HG03432 (cell line): ENCODE measurements at regions not wholly inside any gene's neighbourhood (a gene's known extent, or its start where the extent isn't known, plus 50 kb on each side); places are given as distances from the start of the nearest gene placed in this dataset.

Experiments
- ATAC-seq: cut with Tn5 transposase; IDR thresholded peaks from one replicate; pipeline ENCODE4 v1.9.1; 2021; ENCODE audit warnings: mild to moderate bottlenecking, moderate library complexity; ENCODE audit not compliant: unreplicated experiment

DNA sequence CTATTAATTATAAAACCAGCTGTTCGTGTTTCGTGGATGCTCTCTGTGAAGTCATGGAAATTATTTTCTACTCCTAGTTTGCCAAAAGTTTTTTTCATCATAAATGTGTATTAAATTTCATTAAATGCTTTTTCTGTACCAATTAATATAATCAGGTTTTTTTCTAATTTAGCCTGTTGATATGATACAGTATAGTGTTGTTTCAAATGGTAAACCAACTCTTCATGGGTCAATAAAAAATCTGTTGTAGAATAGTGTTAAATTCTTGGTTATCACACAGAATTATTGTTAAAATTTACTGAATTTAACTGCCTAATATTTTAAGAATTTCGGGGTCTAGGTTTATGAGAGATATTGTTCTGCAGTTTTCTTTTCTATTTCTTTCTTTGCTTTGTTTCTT lies 505.9 kb upstream of the MANEA start:
- no peak for ATAC-seq

DNA sequence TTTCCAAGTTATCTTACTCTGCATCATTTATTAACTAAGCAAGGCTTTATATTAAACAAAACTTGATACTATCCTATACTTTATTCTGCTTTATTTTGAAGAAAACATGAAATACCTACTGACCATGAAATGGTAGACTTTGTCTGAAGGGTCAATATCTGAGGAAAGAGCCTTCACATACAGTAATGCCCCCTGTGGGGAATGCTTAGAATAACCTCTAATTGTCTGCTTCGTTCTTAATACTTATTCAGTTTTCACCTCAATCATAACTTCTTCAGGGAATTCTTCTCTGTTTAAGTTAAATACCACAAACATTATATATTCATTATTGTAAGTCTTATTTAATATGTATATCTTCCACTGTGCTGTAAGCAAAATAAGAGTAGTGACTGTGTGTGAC lies 498.9 kb upstream of the MANEA start:
- no peak for ATAC-seq

DNA sequence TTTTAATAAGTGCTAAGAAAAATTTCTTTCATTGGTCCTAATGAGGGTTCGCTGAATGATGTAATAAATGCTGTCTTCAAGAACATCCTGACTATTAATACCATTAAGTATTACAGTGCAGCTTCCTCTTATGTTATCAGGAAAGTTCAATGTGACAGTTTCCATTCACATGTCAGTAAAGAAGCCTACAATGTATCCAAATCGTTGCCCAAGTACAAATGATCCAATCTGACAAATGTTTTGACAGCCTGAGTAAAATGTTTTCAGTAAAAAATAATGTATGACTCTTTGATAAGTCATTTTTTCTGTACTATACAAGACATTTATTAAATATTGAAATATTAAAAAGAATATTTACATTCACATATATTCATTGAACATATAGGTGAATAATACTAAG lies 496.1 kb upstream of the MANEA start:
- ATAC-seq = no peak

DNA sequence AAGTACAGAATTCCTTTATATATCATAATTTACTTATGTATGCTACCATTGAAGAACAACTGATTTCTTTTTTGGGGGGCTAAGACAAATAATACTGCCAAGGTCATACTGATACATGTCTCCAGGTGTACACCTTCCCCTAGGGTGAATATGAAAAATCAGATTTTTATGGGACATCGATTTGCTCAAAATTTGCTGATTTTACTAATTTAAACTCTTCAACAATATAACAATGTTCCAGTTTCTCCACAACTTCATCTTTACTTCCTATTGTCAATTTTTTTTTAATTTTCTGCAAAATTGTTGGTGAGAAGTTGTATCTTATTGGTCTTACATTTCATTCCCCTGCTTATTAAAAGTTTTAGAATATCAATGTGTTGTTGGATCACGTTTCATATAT lies 495.4 kb upstream of the MANEA start:
- ATAC-seq = no peak

DNA sequence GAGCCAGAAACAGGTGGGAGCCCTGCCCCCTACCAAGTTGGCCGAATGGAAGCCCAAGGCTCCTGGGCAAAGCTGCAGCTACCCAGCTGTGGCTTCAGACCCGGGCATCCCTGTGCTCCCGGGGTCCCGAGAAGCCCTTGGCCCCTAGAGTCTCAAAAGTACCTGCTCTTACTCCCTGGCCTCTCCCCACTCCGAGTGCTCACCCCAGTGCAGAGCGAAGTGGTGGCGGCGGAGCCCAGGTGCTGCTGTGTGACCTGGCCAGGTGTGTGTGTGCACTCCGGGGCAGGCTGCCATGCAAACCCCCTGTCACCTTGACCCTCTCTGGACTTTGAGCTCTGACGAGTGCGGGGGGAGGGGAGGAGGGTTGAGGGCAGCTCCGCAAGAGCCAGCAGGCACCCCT lies 493.8 kb upstream of the MANEA start:
- no peak for ATAC-seq

DNA sequence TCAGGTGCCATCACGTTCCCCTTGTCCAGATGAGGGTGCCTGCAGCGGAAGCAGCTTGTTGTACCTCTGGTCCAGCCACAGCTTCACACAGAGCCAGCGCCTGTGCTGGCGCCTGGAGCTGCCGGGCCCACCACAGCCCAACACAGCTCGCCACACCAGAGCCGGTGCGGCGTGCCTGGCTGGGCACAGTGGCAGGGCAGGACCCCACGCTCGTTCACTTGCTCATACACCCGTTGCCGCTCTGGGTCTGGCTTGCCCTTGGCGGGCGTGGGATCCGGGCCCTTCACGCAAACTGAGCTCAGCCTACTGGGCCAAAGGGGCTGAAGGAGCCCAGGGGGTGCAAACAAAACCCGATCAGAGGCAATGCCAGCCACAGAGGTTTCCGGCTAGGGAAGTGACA lies 492.5 kb upstream of the MANEA start:
- no peak for ATAC-seq

DNA sequence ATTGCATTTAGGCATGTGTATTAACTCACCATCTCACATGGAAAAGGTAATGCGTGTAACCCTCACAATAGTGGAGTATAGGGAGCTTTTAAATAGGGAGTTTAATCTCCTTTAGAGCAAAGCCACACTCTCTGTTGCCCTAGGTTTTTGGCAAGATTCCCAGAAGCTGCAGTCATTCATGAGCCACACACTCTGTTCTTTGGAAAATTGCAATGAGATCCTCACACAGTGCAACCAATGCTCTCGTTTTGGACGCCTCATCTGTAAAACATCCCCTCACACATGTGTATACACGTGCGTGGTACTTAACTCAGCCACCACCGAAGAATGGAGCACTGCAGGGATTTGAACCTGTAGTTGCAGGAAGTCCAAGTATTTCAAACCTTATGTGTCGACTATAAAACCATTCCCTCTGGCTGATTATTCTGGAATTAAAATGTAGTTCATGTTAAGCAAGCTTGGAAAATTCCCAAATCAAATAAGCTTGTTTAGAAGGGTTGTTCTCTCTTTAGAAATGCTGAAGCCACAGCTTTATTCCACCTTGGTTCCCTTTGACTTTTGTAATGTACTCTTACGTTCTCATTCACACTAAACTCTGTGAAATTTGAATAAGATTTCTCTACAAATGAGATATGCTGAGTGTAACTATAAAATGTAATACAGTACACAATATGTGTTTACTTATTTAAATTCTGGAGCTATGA lies 489.8 kb upstream of the MANEA start:
- no peak for ATAC-seq

DNA sequence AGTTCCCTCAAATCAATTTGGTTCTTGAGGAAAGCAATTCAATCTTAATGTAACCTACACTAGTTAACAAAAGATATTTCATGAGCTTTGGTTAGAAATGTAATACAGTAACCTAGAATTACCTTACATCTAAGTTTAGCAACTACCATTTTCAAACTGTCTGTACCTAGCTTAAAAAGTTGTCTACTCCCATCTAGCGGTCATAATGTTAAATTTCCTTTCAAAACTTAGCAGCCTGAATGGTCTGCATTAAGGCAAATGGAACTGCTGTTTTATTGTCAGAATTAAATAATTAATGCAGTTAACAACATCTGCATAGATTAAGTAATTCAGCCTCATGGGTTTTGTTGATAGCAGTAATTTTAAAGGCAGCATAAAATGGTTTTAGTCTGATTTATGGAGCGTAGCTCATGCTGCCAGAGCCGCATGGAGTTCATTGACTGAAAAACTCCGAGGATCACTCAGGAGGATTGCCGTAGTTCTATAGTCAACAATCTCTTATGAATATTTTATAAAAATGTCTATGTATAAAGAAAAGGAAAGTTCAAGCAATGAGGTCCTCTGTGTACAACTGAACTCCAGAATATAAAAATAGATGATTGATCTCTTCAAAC lies 485.4 kb upstream of the MANEA start:
- ATAC-seq = peak; percentile 89

DNA sequence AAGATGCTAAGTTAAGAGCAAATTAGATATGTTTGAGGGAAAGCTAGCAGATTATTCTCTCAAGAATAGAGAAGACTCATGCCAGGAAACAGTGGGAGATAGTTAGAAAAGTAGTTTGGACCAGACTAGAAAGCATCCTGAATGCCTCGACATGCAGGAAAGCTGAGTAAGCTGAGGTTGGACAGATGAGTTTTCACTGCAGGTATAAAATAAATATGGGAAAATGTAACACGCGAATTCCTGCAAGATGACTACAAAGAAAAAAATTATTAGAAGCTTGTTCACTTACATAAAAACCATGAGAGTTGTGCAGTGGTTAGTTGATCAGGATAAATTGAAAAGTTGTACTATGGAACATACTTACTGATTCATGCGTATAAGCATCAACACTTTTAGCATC lies 484.2 kb upstream of the MANEA start:
- ATAC-seq = no peak

DNA sequence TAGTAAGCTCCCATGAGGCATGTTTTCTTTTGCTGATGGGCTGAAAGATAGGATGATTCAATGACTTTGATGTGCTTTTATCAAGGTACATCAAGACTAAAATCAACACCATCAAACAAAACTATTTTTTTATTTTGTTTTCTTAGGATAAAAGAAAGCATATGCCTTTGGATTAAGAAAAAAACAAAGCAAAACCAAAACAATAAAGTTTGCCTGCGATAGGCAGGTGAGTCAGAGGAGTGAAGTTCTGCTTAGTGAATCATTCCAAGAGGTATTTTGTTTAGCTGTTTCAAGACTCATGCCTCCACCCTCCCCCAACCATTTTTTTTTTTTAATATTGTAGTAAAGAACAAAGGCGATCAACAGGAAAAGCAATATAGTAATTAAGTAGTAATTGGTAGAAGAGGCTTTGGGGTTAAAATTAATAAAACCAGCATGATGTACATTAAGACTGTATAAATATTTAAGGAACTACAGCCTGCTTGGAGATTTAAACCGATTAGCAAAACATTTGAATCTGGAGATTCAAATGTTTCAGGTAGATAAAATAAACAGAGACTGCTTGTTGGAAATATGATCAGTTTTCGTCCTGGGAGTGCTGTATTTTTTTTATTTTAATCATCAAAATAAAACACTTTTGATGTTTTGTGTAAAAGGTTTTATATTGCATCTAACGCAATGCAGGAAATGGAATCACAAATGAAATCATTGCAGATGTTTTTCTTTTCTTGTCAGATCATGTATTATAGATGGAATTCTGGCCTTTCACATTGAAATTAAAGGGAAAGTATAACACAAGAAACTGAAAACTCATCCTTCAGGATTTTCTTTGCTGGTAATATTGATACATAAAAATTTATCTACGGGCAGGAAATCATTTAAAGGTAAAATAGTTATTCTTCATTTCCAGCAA lies 482.3 kb upstream of the MANEA start:
- ATAC-seq = peak; percentile 52

DNA sequence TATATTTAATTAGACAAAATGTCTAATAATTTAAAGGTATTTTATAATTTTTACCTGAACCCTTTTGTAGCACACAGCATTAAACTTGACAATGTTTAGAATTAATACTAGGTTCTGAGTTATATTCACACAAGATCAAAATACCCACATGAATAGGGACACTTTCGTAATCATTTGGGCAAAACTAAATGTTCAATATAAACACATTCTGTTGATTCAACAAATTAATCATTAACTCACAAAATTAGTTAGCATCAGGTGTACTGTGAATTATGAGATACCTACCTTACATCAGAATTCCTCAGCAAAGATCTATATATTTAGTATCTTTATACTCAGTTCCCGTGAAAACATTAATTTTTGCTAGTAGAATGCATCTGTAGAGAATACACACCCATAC lies 481.5 kb upstream of the MANEA start:
- no peak for ATAC-seq

DNA sequence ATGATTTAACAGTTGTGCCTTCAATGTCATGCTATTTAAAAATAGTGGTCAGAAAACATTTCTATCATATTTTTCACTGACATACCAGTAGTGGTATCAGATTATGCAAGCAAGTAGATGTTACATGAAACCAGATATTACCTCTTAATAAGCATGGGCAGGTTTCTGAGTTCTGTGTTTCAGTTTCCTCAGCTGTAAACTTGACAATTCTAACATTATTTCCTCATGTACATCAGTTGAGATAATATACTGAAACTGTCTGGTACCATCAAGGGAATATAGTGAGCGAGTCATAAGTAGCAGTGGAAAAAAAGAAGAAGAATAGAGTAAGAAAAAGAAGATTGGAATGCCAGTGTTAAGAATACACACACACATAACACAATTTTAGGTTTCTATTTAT lies 477.9 kb upstream of the MANEA start:
- ATAC-seq = no peak

DNA sequence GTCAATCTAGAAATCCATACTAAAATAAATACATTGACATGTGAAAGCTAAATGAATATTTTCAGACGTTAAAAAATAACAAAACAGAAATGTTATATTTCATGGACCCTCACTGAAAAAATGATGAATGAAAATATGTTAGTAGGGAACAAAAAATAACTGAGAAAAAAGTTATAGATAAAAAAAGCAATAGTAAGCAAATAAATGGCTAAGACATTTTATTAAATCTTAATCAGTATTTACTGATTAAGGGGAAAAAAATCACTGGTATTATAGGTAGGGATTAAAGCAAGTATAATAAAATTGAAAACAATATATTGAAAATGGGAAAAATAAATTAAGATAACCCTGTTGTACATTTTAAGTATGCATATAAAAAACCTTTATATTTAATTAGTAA lies 468.1 kb upstream of the MANEA start:
- ATAC-seq = no peak

DNA sequence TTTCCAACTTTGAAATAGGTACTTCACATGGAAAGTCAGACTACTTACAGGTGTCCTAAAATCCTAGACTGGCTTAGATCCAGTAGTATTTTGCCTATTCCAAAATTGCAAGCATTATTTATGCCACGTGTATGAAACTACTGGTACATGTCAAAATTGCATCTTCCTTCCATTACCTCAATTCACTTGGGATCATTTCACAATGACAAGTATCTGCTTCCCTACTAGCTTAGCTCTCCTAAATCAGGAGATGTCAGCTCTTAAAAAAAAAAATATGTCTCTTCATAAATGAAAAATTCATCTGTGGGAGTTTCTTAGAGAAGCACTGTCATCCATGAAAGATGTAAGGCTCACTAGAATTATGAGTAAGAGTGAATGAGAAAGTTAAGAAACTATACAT lies 466.6 kb upstream of the MANEA start:
- no peak for ATAC-seq

DNA sequence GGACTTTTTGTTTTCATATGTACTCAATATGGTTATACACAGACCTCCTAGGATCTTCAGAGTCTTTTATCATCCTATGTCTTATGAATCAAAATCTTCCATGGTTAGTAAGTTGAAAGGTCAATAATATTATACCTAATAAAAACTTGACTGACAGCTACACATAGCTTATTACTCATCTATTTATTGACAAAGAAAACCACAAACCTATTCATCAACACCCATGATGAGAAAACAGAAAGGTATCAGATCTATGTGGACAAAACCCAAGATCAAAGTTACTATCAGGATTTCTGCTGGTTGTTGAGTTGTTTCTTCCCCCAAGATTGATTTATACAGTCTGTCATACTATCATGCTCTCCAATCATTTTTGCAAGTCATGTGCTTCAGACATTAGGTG lies 460.1 kb upstream of the MANEA start:
- ATAC-seq = no peak

DNA sequence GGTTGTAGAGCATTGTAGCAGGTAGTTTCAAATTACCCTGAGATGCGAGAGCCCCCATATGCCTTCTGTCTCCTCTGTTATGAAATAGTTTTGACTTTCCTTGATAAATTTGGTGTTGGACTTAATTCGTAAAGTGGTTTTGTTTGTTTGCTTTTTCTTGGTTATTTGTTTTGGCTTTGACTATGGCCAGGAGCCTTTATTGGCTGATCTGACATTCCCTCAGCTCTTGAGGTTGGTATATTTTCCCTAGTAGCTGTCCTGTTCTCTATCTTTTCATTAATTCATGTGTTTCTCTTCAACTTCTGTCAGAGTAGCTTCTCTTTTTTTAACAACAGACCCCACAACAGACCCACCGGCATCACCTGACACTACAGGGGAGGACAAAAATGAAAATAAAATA lies 457.4 kb upstream of the MANEA start:
- ATAC-seq = no peak

DNA sequence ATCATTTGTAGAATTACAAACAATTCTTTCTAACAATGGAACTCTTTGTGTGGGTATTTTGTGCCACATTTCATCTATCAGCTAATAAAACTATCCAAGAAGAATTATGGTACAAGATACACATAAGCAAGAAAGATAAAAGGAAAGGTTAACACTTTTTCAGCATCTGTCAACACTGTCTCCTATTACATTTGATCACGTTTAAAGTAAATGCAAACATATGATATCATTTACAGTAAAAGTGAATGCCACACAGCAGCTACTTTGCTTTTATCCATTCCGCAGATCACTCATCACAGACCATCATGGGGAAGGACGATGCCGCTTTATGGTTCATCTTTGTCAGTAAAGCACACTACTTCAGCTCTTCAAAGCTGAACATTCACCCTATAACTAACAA lies 456.4 kb upstream of the MANEA start:
- ATAC-seq = no peak

DNA sequence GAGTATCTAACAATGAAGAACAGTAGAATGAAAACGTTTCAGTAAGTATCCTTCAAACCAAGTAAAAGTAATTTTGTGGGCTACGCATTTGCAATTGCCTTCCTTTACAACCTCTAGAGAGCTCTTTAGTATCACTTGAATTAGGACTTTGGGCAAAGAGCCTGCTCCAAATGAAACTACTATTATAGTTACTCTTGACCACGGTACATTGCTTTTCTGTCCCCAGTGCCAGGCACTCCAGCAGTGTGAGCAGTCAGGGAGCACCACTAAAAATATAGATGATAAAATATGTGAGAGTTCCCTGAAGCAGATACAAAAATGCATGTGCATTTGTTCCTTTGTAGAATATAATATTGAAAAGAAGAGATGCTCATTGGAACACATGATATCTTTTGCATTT lies 450.1 kb upstream of the MANEA start:
- ATAC-seq = no peak

DNA sequence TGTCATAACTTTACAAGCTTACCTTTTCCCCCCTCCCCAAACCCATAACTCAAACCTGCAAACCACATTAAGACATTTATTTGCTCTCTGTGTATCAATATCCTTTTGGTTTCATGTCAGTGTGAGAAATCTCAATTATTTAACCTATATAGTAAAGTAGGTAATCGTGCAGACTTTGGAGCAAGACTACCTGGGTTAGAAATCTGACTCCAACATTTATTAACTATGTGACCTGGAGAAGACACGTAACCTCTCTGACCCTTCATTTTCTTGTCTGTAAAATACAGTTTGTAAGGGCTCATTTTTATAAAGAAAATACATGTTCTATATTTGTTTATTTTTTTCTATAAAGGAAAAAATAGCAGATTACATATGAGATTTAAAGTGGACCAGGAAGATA lies 448.9 kb upstream of the MANEA start:
- no peak for ATAC-seq

DNA sequence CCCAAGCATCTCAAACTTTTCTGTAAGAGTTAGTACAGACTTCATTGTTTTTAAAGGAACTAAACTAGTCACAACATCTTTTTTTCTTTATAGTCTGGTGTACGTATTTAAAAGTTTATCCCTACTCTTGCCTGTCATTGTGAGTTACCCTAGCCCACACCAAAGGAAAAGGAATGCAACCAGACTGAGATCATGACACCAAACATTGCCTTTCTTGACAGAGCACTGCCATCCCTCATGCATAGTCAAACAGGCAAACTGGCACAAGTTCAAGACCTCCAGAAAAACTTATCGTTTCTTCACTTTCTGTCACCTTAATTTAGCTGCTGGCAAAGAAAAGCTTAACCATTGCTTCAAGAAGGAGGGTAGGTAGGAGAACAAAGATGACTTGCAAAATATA lies 448.4 kb upstream of the MANEA start:
- no peak for ATAC-seq

DNA sequence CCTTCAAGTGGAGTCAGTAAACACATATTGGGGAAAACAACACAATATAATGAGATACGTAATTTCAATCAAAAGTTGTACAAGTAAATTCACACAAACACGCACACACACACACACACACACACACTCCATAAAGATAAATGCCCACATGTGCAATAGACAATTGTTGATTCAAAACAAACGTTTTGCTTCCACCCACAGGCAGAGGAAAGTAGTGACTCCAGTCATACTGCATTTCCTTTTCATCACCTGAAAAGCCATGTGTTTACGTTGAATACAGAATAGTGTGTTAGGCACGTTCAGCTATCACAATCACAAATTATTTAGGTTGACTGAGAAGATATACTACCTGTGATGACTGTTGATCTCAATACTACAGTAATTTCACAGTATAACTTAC lies 443.8 kb upstream of the MANEA start:
- peak; percentile 54 for ATAC-seq

DNA sequence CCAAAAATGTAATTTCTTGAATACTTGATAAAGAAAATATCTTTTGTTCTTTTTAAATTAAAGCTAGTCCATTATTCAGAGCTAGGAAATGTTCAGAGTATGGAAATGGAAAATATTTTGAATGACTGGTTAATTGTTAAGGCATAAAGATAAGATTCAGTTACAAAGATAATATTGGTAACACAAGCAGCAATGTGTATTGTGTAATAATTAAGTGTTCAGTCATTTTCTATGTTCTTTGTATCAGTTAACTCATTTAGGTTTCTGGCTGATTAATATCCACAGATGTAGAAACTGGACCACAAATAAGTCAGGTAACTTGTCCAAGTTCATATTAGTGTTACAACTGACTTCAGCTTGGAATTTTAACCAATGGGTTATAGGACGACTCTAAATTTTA lies 442.2 kb upstream of the MANEA start:
- no peak for ATAC-seq
